HepG2 (cell line): ENCODE measurements at regions not wholly inside any gene's neighbourhood (a gene's known extent, or its start where the extent isn't known, plus 50 kb on each side); places are given as distances from the start of the nearest gene placed in this dataset.

Source experiments
- ATAC-seq: fragments of 200-7000 bp; cut with Tn5 transposase; 3 replicates; pipeline ENCODE4 v1.9.1; 2020; ENCODE audit warnings: mild to moderate bottlenecking, moderate library complexity
- BruUV-seq: library from RNA; stranded (reverse); fragments of 400-500 nt; replicated peaks from 2 replicates; lab custom pipeline; 2021; lab: Mats Ljungman, UMichigan
- CTCF ChIA-PET: fragments of 300-600 bp; formaldehyde crosslinking; extraction: SDS; loops from one replicate; lab custom pipeline; 2021; ENCODE audit warnings: low total read pairs, inconsistent platforms, low intra/inter-chr PET ratio; lab: Yijun Ruan, JAX
- POLR2A ChIA-PET: fragments of 350-600 bp; sonication (Branson Sonifier 250); formaldehyde crosslinking; loops from one replicate; lab custom pipeline; 2020; ENCODE audit warnings: antibody characterized with exemption, inconsistent platforms; lab: Yijun Ruan, JAX
- DNase-seq: peaks from one replicate; pipeline ENCODE4 v3.0.0-alpha.2; 2015; ENCODE audit warnings: low spot score
- FAIRE-seq: peaks from 3 replicates; lab custom pipeline; 2011; peaks lifted over from hg19 to GRCh38; lab: Jason Lieb, UNC
- H2AFZ ChIP-seq: one replicate; pipeline ENCODE4 v1.6.1; 2011; ENCODE audit warnings: low read length, inconsistent platforms
- H3K27ac ChIP-seq: fragments of 300-600 bp; 3 replicates; pipeline ENCODE4 v1.8.0; 2011; ENCODE audit warnings: mixed run types, mild to moderate bottlenecking, mixed read lengths, low read length, inconsistent platforms; ENCODE audit not compliant: insufficient read depth; ENCODE audit errors: extremely low read length
- H3K27me3 ChIP-seq, 2 experiments: fragments of 200-600 bp in 1 of 2; 2 replicates in 1 of 2; 3 replicates in 1 of 2; pipeline versions ENCODE4 v1.6.0 to v1.8.0; 2011; ENCODE audit warnings: low read length in 2 of 2, mild to moderate bottlenecking in 2 of 2, moderate library complexity in 2 of 2, inconsistent platforms in 1 of 2; ENCODE audit not compliant: insufficient read depth in 2 of 2, control insufficient read depth in 1 of 2
- H3K36me3 ChIP-seq, 2 experiments: fragments of 200-600 bp in 1 of 2; replicated peaks in 1 of 2; 2 replicates in 1 of 2; 3 replicates in 1 of 2; pipeline versions ENCODE4 v1.5.1 to v1.8.0; 2011; ENCODE audit warnings: low read length in 2 of 2, inconsistent platforms in 1 of 2; ENCODE audit not compliant: insufficient read depth in 2 of 2, control insufficient read depth in 1 of 2
- H3K4me1 ChIP-seq: 2 replicates; pipeline ENCODE4 v1.5.1; 2012; ENCODE audit warnings: low read length, inconsistent platforms; ENCODE audit not compliant: insufficient read depth
- H3K4me2 ChIP-seq: 2 replicates; pipeline ENCODE4 v1.6.0; 2011; ENCODE audit warnings: low read depth, low read length, inconsistent platforms
- H3K4me3 ChIP-seq, 3 experiments: fragments of 200-600 bp in 1 of 3; sonication (generic), shearing (Covaris generic) in 1 of 3; replicated peaks in 1 of 3; 2 replicates each; pipeline ENCODE4 v1.5.1; 2011 to 2016; ENCODE audit warnings: low read length in 3 of 3, inconsistent platforms in 2 of 3, low read depth in 2 of 3, mild to moderate bottlenecking in 2 of 3, control low read depth in 1 of 3, mixed read lengths in 1 of 3; ENCODE audit not compliant: insufficient read depth in 1 of 3
- H3K79me2 ChIP-seq: one replicate; pipeline ENCODE4 v1.6.1; 2011; ENCODE audit warnings: low read length, inconsistent platforms; ENCODE audit not compliant: insufficient read depth
- H3K9ac ChIP-seq: 2 replicates; pipeline ENCODE4 v1.6.0; 2011; ENCODE audit warnings: mild to moderate bottlenecking, low read depth, low read length, inconsistent platforms; ENCODE audit not compliant: insufficient read depth
- H3K9me3 ChIP-seq: 2 replicates; pipeline ENCODE4 v1.5.1; 2012; ENCODE audit warnings: mild to moderate bottlenecking, low read length
- H4K20me1 ChIP-seq: 2 replicates; pipeline ENCODE4 v1.6.0; 2011; ENCODE audit warnings: inconsistent platforms, mild to moderate bottlenecking, low read length, moderate library complexity; ENCODE audit not compliant: insufficient read depth
- MAFF ChIP-seq: IDR thresholded peaks from 2 replicates; pipeline ENCODE4 v1.6.1; 2011; ENCODE audit warnings: low read depth, low read length, improper control_type of control experiment
- MAFK ChIP-seq, 2 experiments: IDR thresholded peaks in 1 of 2; conservative IDR thresholded peaks in 1 of 2; 2 replicates each; pipeline ENCODE4 v1.6.1; 2011; ENCODE audit warnings: improper control_type of control experiment in 2 of 2, low read length in 2 of 2
- ZNF3 ChIP-seq: IDR thresholded peaks from 2 replicates; pipeline ENCODE4 v1.7.0; 2017; ENCODE audit warnings: inconsistent platforms
- whole genome bisulfite sequencing: methylation state at CpG from one replicate; pipeline ENCODE4 v1.1.6; 2017; ENCODE audit warnings: low lambda C conversion rate; 5-methylcytosine and 5-hydroxymethylcytosine counted together
- in situ Hi-C: cut with HindIII; loops from 2 replicates; pipeline ENCODE4 v1.10.0; 2017; ENCODE audit warnings: low pct_unique_long_range_greater_than_20kb; ENCODE audit not compliant: extremely low pct_ligation_motif_present
- intact Hi-C: fragments of 100-400 bp; cut with micrococcal nuclease; formaldehyde crosslinking; loops from one replicate; pipeline ENCODE4 v1.10.0; 2022; ENCODE audit not compliant: unreplicated experiment
- TF ChIP-seq, protein P1 (sequence below): sonication (generic); formaldehyde crosslinking; IDR thresholded peaks from 2 replicates; pipeline ENCODE4 v1.5.0; 2020; ENCODE audit warnings: missing genetic modification reagents
- TF ChIP-seq, protein P2 (sequence below): sonication (generic); formaldehyde crosslinking; conservative IDR thresholded peaks from 2 replicates; pipeline ENCODE4 v1.4.0; 2020; ENCODE audit warnings: missing genetic modification reagents

DNA sequence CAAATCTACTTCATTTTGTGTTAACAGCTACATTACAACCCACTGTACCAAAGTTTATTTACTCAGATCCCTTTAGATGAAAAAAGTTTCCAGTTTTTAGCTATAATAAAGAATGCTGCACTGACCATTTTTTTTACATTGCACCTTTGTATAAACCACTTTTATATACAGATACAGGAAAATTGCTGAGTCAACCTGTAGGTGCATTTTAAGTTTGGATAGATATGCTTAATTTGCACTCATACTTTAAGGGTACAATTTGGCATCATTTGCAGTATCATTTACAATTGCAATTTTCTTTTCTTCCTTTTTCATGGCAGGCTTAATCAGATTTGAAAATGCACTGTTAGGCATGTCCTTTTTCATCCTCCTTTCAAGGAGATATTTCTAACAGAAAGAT, 257.8 kb upstream of the LMO3 start:
- BruUV-seq = no TSS peak
- H3K27me3 ChIP-seq = no peaks in the 10 kb centered on the region

DNA sequence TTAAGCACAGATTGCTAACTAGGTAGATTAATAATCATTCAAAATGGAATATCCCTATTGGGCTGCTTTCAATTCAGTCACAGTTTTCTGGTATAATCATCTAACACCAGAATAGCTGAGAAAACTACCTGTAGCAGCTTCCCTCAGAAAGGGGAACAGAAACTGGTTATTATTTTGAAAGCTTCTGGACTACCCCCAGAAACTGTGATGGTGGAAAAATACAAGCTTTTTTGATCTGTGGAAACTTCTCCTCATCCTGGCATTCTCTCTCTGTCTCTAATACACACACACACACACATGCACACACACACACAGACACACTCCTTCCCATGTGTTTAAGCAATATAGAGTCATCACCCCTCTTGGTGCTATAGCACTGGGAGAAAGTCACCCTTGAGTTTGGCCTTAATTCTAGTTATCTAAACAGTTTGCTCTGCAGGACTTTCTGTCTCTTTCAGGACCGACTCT, 251.5 kb upstream of the LMO3 start:
- Histone ChIP-seq H3K79me2 (no peaks in the 10 kb centered on the region), H3K4me1 (no peaks in the 10 kb centered on the region), H2AFZ (no peak overlapping the region), H3K27ac (no peak overlapping the region), H3K27me3 (no peaks in the 10 kb centered on the region), H3K36me3 (no peaks in the 10 kb centered on the region), H3K4me3 (no peak overlapping the region), H3K4me2 (no peak overlapping the region), H3K9ac (no peak overlapping the region), H4K20me1 (no peaks in the 10 kb centered on the region), H3K9me3 (no peaks in the 10 kb centered on the region)
- DNase-seq = no peak
- no peak for ATAC-seq
- TF ChIP-seq, protein P1, sequence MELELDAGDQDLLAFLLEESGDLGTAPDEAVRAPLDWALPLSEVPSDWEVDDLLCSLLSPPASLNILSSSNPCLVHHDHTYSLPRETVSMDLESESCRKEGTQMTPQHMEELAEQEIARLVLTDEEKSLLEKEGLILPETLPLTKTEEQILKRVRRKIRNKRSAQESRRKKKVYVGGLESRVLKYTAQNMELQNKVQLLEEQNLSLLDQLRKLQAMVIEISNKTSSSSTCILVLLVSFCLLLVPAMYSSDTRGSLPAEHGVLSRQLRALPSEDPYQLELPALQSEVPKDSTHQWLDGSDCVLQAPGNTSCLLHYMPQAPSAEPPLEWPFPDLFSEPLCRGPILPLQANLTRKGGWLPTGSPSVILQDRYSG (CRISPR knock-in tag) = no peak
- BruUV-seq = no TSS peak
- no peak for FAIRE-seq
- CTCF ChIA-PET = no interaction called here
- 9% methylated on average over 1 of the region's 1 CpG for WGBS
- intact Hi-C loops = no loop called here
- in situ Hi-C loops = no loop called here
- POLR2A ChIA-PET = no interaction called here

More for the DNA sequence above, 257.8 kb upstream of the LMO3 start:
- no peak for ATAC-seq
- CTCF ChIA-PET = no interaction called here
- no peaks in the 10 kb centered on the region for H3K79me2 ChIP-seq
- no peak overlapping the region for H3K27ac ChIP-seq
- H3K9me3 ChIP-seq = no peaks in the 10 kb centered on the region
- no peaks in the 10 kb centered on the region for H3K36me3 ChIP-seq
- POLR2A ChIA-PET = no interaction called here
- no peak overlapping the region for H3K4me2 ChIP-seq
- FAIRE-seq = no peak
- no peak overlapping the region for H2AFZ ChIP-seq
- TF ChIP-seq, protein P2, sequence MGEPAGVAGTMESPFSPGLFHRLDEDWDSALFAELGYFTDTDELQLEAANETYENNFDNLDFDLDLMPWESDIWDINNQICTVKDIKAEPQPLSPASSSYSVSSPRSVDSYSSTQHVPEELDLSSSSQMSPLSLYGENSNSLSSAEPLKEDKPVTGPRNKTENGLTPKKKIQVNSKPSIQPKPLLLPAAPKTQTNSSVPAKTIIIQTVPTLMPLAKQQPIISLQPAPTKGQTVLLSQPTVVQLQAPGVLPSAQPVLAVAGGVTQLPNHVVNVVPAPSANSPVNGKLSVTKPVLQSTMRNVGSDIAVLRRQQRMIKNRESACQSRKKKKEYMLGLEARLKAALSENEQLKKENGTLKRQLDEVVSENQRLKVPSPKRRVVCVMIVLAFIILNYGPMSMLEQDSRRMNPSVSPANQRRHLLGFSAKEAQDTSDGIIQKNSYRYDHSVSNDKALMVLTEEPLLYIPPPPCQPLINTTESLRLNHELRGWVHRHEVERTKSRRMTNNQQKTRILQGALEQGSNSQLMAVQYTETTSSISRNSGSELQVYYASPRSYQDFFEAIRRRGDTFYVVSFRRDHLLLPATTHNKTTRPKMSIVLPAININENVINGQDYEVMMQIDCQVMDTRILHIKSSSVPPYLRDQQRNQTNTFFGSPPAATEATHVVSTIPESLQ (CRISPR knock-in tag) = no peak
- TF ChIP-seq MAFK (conservative IDR thresholded peaks at IDR 0.05 in 1 of 2, IDR thresholded peaks at IDR 0.05 in 1 of 2; ENCODE audit: low read length in 2 of 2) = peak; percentile 39 to 67; a peak in 3 of 4 replicates
- no peak for TF ChIP-seq ZNF3
- peak; percentile 54 for TF ChIP-seq MAFF
- TF ChIP-seq, all 625 proteins: peak for 2
- in situ Hi-C loops = no loop called here
- Histone ChIP-seq H3K4me1 (no peaks in the 10 kb centered on the region), H3K4me3 (no peak overlapping the region), H3K9ac (no peak overlapping the region), H4K20me1 (no peaks in the 10 kb centered on the region)
- DNase-seq = no peak
- intact Hi-C loops = no loop called here
